Prostate gland (tissue), 2 donors: ENCODE measurements at regions not wholly inside any gene's neighbourhood (a gene's known extent, or its start where the extent isn't known, plus 50 kb on each side); places are given as distances from the start of the nearest gene placed in this dataset.

Experiments used
- POLR2A ChIP-seq: fragments of 450-650 bp; IDR thresholded peaks from one replicate; pipeline ENCODE4 v1.6.1; 2016; ENCODE audit warnings: antibody characterized with exemption, mild to moderate bottlenecking
- POLR2AphosphoS5 ChIP-seq: sonication (generic); formaldehyde crosslinking; IDR thresholded peaks from one replicate; pipeline ENCODE4 v1.6.1; 2017; ENCODE audit warnings: antibody characterized with exemption
- TF ChIP-seq, protein P1 (sequence below), 4 experiments: fragments of 200-600 bp in 2 of 4; fragments of 450-650 bp in 2 of 4; sonication (generic) in 2 of 4; IDR thresholded peaks; 1 replicate in 3 of 4; 2 replicates in 1 of 4; pipeline ENCODE4 v1.5.1; 2016 to 2019; ENCODE audit warnings: antibody characterized with exemption in 4 of 4, mild to moderate bottlenecking in 2 of 4, moderate library complexity in 2 of 4

DNA sequence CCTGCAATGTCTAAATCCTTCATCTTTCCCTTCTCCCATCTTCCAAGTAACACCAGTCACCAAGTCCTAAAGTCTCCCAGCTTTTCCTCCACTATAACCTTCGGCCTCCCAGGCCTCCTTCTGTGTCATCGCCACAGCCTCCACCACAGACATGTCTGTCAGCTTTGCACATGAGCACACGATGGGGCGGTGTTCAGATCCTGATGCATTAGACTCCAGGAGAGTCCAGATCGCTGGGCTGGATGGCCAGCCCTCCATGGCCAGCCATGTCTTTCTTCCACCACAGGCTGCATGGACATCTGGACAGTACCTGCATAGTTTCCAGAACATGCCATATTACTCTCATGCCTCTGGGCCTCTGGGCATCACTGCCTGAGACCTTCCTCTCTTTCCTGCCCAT is 974.2 kb upstream of the ZNF722 start:
- TF ChIP-seq POLR2A = no peak
- TF ChIP-seq, protein P1, sequence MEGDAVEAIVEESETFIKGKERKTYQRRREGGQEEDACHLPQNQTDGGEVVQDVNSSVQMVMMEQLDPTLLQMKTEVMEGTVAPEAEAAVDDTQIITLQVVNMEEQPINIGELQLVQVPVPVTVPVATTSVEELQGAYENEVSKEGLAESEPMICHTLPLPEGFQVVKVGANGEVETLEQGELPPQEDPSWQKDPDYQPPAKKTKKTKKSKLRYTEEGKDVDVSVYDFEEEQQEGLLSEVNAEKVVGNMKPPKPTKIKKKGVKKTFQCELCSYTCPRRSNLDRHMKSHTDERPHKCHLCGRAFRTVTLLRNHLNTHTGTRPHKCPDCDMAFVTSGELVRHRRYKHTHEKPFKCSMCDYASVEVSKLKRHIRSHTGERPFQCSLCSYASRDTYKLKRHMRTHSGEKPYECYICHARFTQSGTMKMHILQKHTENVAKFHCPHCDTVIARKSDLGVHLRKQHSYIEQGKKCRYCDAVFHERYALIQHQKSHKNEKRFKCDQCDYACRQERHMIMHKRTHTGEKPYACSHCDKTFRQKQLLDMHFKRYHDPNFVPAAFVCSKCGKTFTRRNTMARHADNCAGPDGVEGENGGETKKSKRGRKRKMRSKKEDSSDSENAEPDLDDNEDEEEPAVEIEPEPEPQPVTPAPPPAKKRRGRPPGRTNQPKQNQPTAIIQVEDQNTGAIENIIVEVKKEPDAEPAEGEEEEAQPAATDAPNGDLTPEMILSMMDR (IDR thresholded peaks at IDR 0.05) = no peak
- no peak for TF ChIP-seq POLR2AphosphoS5
